Keratinocyte (primary cell): ENCODE measurements at regions not wholly inside any gene's neighbourhood (a gene's known extent, or its start where the extent isn't known, plus 50 kb on each side); places are given as distances from the start of the nearest gene placed in this dataset.

Experiments used
- DNase-seq: peaks from one replicate; pipeline ENCODE4 v3.0.0-alpha.2; 2011; ENCODE audit warnings: low read depth, missing footprints, low spot score
- FAIRE-seq: peaks from 2 replicates; lab custom pipeline; 2011; peaks lifted over from hg19 to GRCh38; lab: Jason Lieb, UNC
- H2AFZ ChIP-seq: 2 replicates; pipeline ENCODE4 v1.6.0; 2012; ENCODE audit warnings: low read length, control low read depth, inconsistent platforms; ENCODE audit not compliant: control insufficient read depth
- H3K27ac ChIP-seq: 2 replicates; pipeline ENCODE4 v1.5.1; 2011; ENCODE audit warnings: low read length; ENCODE audit not compliant: control insufficient read depth, insufficient read depth
- H3K27me3 ChIP-seq: 3 replicates; pipeline ENCODE4 v1.6.0; 2011; ENCODE audit warnings: low read length; ENCODE audit not compliant: control insufficient read depth, insufficient read depth; ENCODE audit errors: extremely low read depth
- H3K36me3 ChIP-seq, 2 experiments: 2 replicates in 1 of 2; 3 replicates in 1 of 2; pipeline ENCODE4 v1.5.1; 2011; ENCODE audit warnings: low read length in 2 of 2, mild to moderate bottlenecking in 1 of 2; ENCODE audit not compliant: control insufficient read depth in 2 of 2, insufficient read depth in 2 of 2; ENCODE audit errors: extremely low read depth in 1 of 2
- H3K4me1 ChIP-seq: 3 replicates; pipeline ENCODE4 v1.5.1; 2011; ENCODE audit warnings: low read length; ENCODE audit not compliant: control insufficient read depth, insufficient read depth; ENCODE audit errors: extremely low read depth
- H3K4me2 ChIP-seq: 3 replicates; pipeline ENCODE4 v1.6.0; 2011; ENCODE audit warnings: low read depth, low read length; ENCODE audit not compliant: control insufficient read depth, insufficient read depth; ENCODE audit errors: extremely low read depth
- H3K4me3 ChIP-seq, 3 experiments: fragments of 200-600 bp in 1 of 3; sonication (generic) in 1 of 3; 2 replicates in 2 of 3; 3 replicates in 1 of 3; pipeline ENCODE4 v1.5.1; 2011 to 2016; ENCODE audit warnings: low read length in 3 of 3, mild to moderate bottlenecking in 3 of 3, control low read depth in 2 of 3, inconsistent platforms in 1 of 3, low read depth in 1 of 3, mixed read lengths in 1 of 3, mixed run types in 1 of 3, moderate library complexity in 1 of 3; ENCODE audit not compliant: control insufficient read depth in 2 of 3, insufficient read depth in 2 of 3; ENCODE audit errors: extremely low read depth in 1 of 3
- H3K79me2 ChIP-seq: 2 replicates; pipeline ENCODE4 v1.6.0; 2012; ENCODE audit warnings: low read length; ENCODE audit not compliant: control insufficient read depth, insufficient read depth
- H3K9ac ChIP-seq: 3 replicates; pipeline ENCODE4 v1.6.0; 2011; ENCODE audit warnings: low read length; ENCODE audit not compliant: control insufficient read depth, insufficient read depth; ENCODE audit errors: extremely low read depth
- H3K9me1 ChIP-seq: 3 replicates; pipeline ENCODE4 v1.6.0; 2011; ENCODE audit warnings: low read length; ENCODE audit not compliant: control insufficient read depth, insufficient read depth; ENCODE audit errors: extremely low read depth
- H3K9me3 ChIP-seq: 2 replicates; pipeline ENCODE4 v1.5.1; 2012; ENCODE audit warnings: low read depth, low read length; ENCODE audit not compliant: control insufficient read depth
- H4K20me1 ChIP-seq: 3 replicates; pipeline ENCODE4 v1.6.0; 2011; ENCODE audit warnings: low read length; ENCODE audit not compliant: control insufficient read depth, insufficient read depth; ENCODE audit errors: extremely low read depth
- CTCF ChIP-seq, 3 experiments: IDR thresholded peaks in 1 of 3; conservative IDR thresholded peaks in 1 of 3; optimal IDR thresholded peaks in 1 of 3; 2 replicates in 2 of 3; 3 replicates in 1 of 3; pipeline versions ENCODE3 to v1.5.1; 2011; ENCODE audit warnings: low read length in 3 of 3, mild to moderate bottlenecking in 3 of 3, moderate library complexity in 2 of 3, control low read depth in 1 of 3, inconsistent platforms in 1 of 3; ENCODE audit not compliant: insufficient read depth in 2 of 3; ENCODE audit errors: extremely low read depth in 1 of 3
- EZH2 ChIP-seq: IDR thresholded peaks from one replicate; pipeline ENCODE4 v1.6.1; 2012; ENCODE audit warnings: inconsistent platforms, mild to moderate bottlenecking, low read length, moderate library complexity
- dilution Hi-C: fragments of 300-500 bp; cut with MboI; formaldehyde crosslinking; loops from one replicate; pipeline ENCODE4 v1.7.0; 2020; ENCODE audit warnings: low sequenced_read_pairs; ENCODE audit not compliant: extremely low pct_ligation_motif_present

DNA sequence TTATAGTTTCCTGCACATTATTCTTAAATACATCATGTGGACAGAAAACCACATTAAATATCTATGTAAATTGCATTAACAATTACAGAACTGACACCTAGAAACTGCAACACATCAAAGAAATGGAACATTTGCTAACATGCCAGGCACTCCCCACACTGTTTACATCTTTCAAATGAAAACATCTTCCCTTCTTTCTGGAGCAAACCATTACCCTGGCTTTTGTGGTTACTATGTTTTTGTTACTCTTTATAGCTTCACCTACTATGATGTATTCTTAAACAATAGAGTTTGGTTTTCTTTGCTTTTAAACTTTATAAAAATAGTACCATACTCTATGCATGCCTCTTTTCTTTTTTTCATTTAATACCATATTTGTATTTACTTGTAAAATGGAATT lies 1894.5 kb upstream of the CELF4 start:
- no peak overlapping the region for H3K4me3 ChIP-seq
- no peaks in the 10 kb centered on the region for H3K36me3 ChIP-seq
- no peak overlapping the region for H2AFZ ChIP-seq
- H3K9me1 ChIP-seq: no peaks in the 10 kb centered on the region
- H3K27me3 ChIP-seq: no peaks in the 10 kb centered on the region
- H3K4me1 ChIP-seq: peaks cover 15% of the 10 kb centered on the region
- dilution Hi-C loops: no loop called here
- H3K27ac ChIP-seq: no peak overlapping the region
- no peaks in the 10 kb centered on the region for H4K20me1 ChIP-seq
- no peaks in the 10 kb centered on the region for H3K79me2 ChIP-seq
- no peaks in the 10 kb centered on the region for H3K9me3 ChIP-seq
- H3K9ac ChIP-seq: no peak overlapping the region
- no peak overlapping the region for H3K4me2 ChIP-seq
- DNase-seq (no peak), FAIRE-seq (no peak)
- TF ChIP-seq CTCF (optimal IDR thresholded peaks at IDR 0.05 in 1 of 3, IDR thresholded peaks at IDR 0.05 in 1 of 3, conservative IDR thresholded peaks at IDR 0.05 in 1 of 3; ENCODE audit: extremely low read depth in 1 of 3, insufficient read depth in 2 of 3, low read length in 3 of 3) (no peak), EZH2 (no peak)

- Histone ChIP-seq H3K4me1 (peaks cover 16% of the 10 kb centered on the region), H3K9me1 (no peaks in the 10 kb centered on the region), H3K4me3 (no peak overlapping the region), H2AFZ (peak overlapping the region; percentile 2), H3K9me3 (no peaks in the 10 kb centered on the region), H3K4me2 (peak overlapping the region; percentile 9), H3K27me3 (no peaks in the 10 kb centered on the region), H3K36me3 (no peaks in the 10 kb centered on the region), H3K9ac (no peak overlapping the region), H3K79me2 (no peaks in the 10 kb centered on the region), H4K20me1 (no peaks in the 10 kb centered on the region), H3K27ac (peak overlapping the region; percentile 23)
- peak; percentile 92 for FAIRE-seq
- peak; percentile 26 for DNase-seq
- TF ChIP-seq CTCF (optimal IDR thresholded peaks at IDR 0.05 in 1 of 3, IDR thresholded peaks at IDR 0.05 in 1 of 3, conservative IDR thresholded peaks at IDR 0.05 in 1 of 3; ENCODE audit: extremely low read depth in 1 of 3, insufficient read depth in 2 of 3, low read length in 3 of 3) (no peak), EZH2 (no peak)
- dilution Hi-C loops: no loop called here
Measured at GRCh38 chr18:39455285-39455684, 1889.7 kb upstream of the CELF4 start.
